KMS-11 (cell line): ENCODE measurements at regions not wholly inside any gene's neighbourhood (a gene's known extent, or its start where the extent isn't known, plus 50 kb on each side); places are given as distances from the start of the nearest gene placed in this dataset.

Experiments used
- H2AFZ ChIP-seq: fragments of 200-600 bp; sonication (generic); 2 replicates; pipeline ENCODE4 v1.6.1; 2016; ENCODE audit warnings: antibody characterized with exemption, mixed run types, low read depth
- H3K27ac ChIP-seq: fragments of 200-600 bp; sonication (generic); 2 replicates; pipeline ENCODE4 v1.6.1; 2016; ENCODE audit warnings: mild to moderate bottlenecking, mixed run types
- H3K27me3 ChIP-seq: fragments of 200-600 bp; sonication (generic); 2 replicates; pipeline ENCODE4 v1.6.1; 2017; ENCODE audit warnings: mild to moderate bottlenecking, low read depth, mixed run types, moderate library complexity; ENCODE audit not compliant: insufficient read depth
- H3K36me3 ChIP-seq: fragments of 200-600 bp; sonication (generic); 2 replicates; pipeline ENCODE4 v1.6.1; 2017; ENCODE audit warnings: mild to moderate bottlenecking, mixed run types; ENCODE audit not compliant: insufficient read depth
- H3K4me1 ChIP-seq: fragments of 200-600 bp; sonication (generic); 2 replicates; pipeline ENCODE4 v1.6.1; 2016; ENCODE audit warnings: mild to moderate bottlenecking, low read depth, mixed run types; ENCODE audit not compliant: poor library complexity, severe bottlenecking
- H3K4me2 ChIP-seq: fragments of 200-600 bp; sonication (generic); 2 replicates; pipeline ENCODE4 v1.7.0; 2016; ENCODE audit warnings: mild to moderate bottlenecking, mixed run types
- H3K4me3 ChIP-seq: fragments of 200-600 bp; sonication (generic); IDR thresholded peaks from 2 replicates; pipeline ENCODE4 v1.6.1; 2017; ENCODE audit warnings: low read depth, low read length, mixed read lengths; ENCODE audit not compliant: insufficient read depth
- H3K79me2 ChIP-seq: fragments of 200-600 bp; sonication (generic); 2 replicates; pipeline ENCODE4 v1.6.1; 2016; ENCODE audit warnings: low read depth, mixed run types; ENCODE audit not compliant: insufficient read depth
- H3K9ac ChIP-seq: fragments of 200-600 bp; sonication (generic); 2 replicates; pipeline ENCODE4 v1.6.1; 2016; ENCODE audit warnings: mild to moderate bottlenecking, mixed run types
- H4K20me1 ChIP-seq: fragments of 200-600 bp; sonication (generic); 2 replicates; pipeline ENCODE4 v1.6.1; 2016; ENCODE audit warnings: mild to moderate bottlenecking, mixed run types; ENCODE audit not compliant: insufficient read depth
- TF ChIP-seq, protein P1 (sequence below): fragments of 200-600 bp; sonication (generic); conservative IDR thresholded peaks from 2 replicates; pipeline ENCODE4 v1.6.1; 2017; ENCODE audit warnings: low read depth, mild to moderate bottlenecking, antibody characterized with exemption, low read length, moderate library complexity, mixed read lengths

DNA sequence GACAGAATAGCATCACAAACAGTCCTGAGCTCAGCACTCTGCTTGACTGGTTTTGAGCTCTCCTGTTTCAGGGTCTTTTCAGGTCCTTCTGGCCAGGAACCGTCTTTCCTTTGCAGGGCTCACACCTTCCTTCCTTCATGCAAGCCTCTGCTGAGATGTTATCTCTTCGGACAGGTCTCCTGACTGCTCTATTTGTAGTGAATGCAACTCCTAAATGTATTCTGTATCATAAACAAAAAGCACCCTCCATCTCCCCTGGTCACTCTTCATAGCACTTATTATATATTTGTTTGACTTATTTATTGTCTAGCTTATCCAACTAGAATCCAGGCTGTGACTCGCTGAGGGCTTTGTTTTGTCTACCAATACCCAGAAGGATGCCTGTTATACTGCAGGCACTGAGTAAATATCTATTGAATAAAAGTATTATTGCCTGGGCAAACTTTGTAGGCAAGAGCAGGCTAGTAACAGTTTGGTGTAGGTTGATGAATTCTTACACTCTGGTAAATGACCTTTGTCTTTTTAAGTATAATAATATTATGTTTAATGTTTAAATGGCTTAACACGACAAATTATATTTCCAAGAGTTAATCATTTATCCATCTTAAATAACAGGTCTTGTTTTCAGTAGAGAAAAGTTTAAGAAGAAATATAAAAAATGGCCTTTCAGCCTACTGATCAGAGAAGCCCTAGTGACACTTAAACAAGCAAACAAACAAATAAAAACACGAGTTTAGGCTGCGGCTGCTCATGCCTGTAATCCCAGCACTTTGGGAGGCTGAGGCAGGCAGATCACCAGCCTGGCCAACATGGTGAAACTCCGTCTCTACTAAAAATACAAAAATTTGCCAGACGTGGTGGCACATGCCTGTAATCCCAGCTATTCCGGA lies 199.7 kb downstream of the BCAS1 start:
- Histone ChIP-seq H3K4me3 (no peak overlapping the region), H3K27ac (peak overlapping the region; percentile 53; the same call in 1 of the 2 replicates), H3K27me3 (no peaks in the 10 kb centered on the region), H3K36me3 (no peaks in the 10 kb centered on the region), H3K4me1 (peaks cover 75% of the 10 kb centered on the region), H4K20me1 (no peaks in the 10 kb centered on the region), H3K4me2 (peak overlapping the region; percentile 80; the same call in 1 of the 2 replicates), H2AFZ (peak overlapping the region; percentile 8; the same call in 1 of the 2 replicates), H3K9ac (no peak overlapping the region), H3K79me2 (no peaks in the 10 kb centered on the region)
- TF ChIP-seq, protein P1, sequence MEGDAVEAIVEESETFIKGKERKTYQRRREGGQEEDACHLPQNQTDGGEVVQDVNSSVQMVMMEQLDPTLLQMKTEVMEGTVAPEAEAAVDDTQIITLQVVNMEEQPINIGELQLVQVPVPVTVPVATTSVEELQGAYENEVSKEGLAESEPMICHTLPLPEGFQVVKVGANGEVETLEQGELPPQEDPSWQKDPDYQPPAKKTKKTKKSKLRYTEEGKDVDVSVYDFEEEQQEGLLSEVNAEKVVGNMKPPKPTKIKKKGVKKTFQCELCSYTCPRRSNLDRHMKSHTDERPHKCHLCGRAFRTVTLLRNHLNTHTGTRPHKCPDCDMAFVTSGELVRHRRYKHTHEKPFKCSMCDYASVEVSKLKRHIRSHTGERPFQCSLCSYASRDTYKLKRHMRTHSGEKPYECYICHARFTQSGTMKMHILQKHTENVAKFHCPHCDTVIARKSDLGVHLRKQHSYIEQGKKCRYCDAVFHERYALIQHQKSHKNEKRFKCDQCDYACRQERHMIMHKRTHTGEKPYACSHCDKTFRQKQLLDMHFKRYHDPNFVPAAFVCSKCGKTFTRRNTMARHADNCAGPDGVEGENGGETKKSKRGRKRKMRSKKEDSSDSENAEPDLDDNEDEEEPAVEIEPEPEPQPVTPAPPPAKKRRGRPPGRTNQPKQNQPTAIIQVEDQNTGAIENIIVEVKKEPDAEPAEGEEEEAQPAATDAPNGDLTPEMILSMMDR = no peak

DNA sequence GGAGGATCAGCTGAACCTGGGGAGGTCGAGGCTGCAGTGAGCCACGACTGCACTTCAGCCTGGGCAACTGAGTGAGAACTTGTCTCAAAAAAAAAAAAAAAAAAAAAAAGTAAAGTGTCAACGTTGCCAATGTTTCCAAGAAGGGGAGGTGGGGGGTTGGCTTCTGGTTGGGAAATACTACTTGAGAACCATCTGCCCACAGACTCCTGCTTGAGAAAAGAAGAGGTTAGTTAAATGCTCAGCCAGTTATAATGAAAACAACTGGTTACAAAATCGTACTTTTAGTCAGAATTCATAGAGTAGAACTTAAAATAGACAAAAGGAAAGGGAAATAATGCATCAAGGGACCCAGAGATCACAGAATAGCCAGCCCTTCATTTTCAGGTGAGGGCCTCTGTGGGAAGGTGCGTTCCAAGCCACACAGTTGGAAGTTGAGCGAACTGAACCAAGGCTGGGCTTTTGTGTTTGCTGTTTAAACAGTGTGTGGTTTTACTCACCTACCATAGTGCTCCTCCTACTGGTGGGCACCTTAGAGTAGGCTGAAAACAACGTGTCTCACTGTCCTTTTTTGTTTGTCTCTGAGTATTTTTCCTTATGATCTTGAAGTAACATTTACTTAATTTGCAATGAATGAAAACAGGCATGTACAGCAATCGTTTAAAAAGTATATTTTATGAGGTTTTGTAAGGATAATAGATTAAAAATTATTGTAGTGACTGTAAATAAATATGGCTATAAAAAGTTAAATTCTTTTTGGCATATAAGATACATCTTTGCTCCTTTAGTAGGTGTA lies 200.7 kb downstream of the BCAS1 start:
- H3K4me3 ChIP-seq = no peak overlapping the region
- no peaks in the 10 kb centered on the region for H3K27me3 ChIP-seq
- H4K20me1 ChIP-seq = no peaks in the 10 kb centered on the region
- H3K4me1 ChIP-seq = peaks cover 84% of the 10 kb centered on the region
- peak overlapping the region; percentile 80 for H3K4me2 ChIP-seq
- no peaks in the 10 kb centered on the region for H3K36me3 ChIP-seq
- H3K27ac ChIP-seq = peak overlapping the region; percentile 53
- peak overlapping the region; percentile 49 for H2AFZ ChIP-seq
- TF ChIP-seq, protein P1 = peak; percentile 92
- no peaks in the 10 kb centered on the region for H3K79me2 ChIP-seq
- H3K9ac ChIP-seq = peak overlapping the region; percentile 26; the same call in 1 of the 2 replicates

DNA sequence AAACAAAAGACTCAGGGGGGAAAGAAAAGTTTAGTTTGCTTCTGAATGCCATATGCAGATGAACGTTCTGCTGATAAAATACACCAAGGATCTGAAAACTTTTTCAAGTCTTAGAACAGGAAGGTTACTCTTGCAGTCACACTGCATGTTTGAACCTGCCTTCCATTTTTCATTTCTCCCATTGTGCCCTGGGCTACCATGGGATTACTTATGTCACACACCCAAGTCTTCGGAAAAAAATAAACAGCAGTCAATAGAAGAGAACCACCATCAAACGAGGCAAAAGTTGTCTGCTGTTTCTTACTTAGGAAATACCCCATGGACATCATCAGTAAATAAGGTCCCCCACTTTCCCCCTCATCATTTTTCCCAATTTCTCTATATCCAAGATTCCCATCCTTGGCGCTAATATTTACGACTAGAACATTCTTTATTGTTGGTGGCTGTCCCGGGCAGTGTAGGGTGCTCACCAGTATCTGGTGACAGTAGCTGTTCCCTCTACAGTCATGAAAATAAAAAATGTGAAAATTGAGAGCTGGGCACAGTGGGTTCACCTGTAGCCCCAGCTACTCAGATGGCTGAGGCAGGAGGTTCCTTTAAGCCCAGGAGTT lies 202.5 kb downstream of the BCAS1 start:
- no peak overlapping the region for H3K4me3 ChIP-seq
- H3K27ac ChIP-seq = peak overlapping the region; percentile 83
- H4K20me1 ChIP-seq = no peaks in the 10 kb centered on the region
- H3K27me3 ChIP-seq = no peaks in the 10 kb centered on the region
- peak overlapping the region; percentile 84 for H3K4me2 ChIP-seq
- TF ChIP-seq, protein P1 = no peak
- peak overlapping the region; percentile 43; the same call in 1 of the 2 replicates for H3K9ac ChIP-seq
- H3K36me3 ChIP-seq = no peaks in the 10 kb centered on the region
- peaks cover 73% of the 10 kb centered on the region for H3K4me1 ChIP-seq
- H2AFZ ChIP-seq = peak overlapping the region; percentile 71; the same call in 1 of the 2 replicates
- no peaks in the 10 kb centered on the region for H3K79me2 ChIP-seq
